ENCODE measurements at regions not wholly inside any gene's neighbourhood (a gene's known extent, or its start where the extent isn't known, plus 50 kb on each side); places are given as distances from the start of the nearest gene placed in this dataset.

DNA sequence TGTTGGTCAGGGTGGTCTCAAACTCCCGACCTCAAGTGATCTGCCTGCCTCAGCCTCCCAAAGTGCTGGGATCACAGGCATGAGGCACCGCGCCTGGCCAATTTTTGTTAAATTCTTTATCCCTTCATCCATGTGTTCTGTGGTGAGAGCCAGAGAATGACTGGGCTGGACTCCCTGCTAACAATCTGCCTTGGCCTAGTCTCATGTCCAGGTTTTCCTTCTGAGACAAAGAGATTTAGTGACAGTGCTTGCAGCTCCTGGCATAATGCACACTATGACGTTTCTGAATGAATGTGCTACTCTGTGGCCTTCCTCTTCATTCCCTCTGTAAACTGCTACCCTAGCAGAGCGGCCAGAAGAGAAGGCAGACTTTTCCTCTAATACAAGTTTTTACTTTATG lies 79.3 kb downstream of the FOXD1 start:
- Histone ChIP-seq H3K36me3 (no peaks in the 10 kb centered on the region), H3K27ac (no peak overlapping the region), H3K4me1 (no peaks in the 10 kb centered on the region), H3K27me3 (peaks cover 0 to 14% (median 3%) of the 10 kb centered on the region in 3 donors), H3K9me3 (no peaks in the 10 kb centered on the region), H3K4me3 (no peak overlapping the region)
- no peak for DNase-seq
- ATAC-seq = no peak
- in situ Hi-C loops (cut with MboI; ENCODE audit: low sequenced_read_pairs in 4 of 4) (no loop called here), intact Hi-C loops (cut with DNase I; ENCODE audit: low total_unique reads) (no loop called here)
- TF ChIP-seq, protein P1, sequence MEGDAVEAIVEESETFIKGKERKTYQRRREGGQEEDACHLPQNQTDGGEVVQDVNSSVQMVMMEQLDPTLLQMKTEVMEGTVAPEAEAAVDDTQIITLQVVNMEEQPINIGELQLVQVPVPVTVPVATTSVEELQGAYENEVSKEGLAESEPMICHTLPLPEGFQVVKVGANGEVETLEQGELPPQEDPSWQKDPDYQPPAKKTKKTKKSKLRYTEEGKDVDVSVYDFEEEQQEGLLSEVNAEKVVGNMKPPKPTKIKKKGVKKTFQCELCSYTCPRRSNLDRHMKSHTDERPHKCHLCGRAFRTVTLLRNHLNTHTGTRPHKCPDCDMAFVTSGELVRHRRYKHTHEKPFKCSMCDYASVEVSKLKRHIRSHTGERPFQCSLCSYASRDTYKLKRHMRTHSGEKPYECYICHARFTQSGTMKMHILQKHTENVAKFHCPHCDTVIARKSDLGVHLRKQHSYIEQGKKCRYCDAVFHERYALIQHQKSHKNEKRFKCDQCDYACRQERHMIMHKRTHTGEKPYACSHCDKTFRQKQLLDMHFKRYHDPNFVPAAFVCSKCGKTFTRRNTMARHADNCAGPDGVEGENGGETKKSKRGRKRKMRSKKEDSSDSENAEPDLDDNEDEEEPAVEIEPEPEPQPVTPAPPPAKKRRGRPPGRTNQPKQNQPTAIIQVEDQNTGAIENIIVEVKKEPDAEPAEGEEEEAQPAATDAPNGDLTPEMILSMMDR (IDR thresholded peaks at IDR 0.05 in 4 of 5, conservative IDR thresholded peaks at IDR 0.05 in 1 of 5) = no peak
- no peak for TF ChIP-seq POLR2A (IDR thresholded peaks at IDR 0.05)

DNA sequence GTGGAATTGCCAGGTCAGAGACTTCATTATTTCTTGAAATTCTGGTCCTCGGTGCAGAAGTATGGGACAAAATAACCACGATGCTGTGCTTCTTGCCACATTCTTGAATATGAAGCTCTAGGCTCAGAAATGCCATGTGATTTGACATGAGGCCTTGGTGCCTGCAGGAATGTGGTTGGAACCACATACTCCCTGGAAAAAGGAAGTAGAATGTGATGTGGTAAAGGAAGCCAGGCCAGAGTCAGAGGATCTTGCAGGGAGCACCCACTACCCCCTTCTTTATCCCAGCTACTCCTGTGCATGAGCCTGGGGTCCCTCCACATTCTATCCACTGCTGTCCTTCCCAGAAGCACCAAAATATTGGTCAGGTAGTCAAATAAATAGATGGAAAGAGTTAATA lies 80.9 kb downstream of the FOXD1 start:
- TF ChIP-seq, protein P1 (IDR thresholded peaks at IDR 0.05 in 4 of 5, conservative IDR thresholded peaks at IDR 0.05 in 1 of 5) = no peak
- TF ChIP-seq POLR2A (IDR thresholded peaks at IDR 0.05) = no peak
- DNase-seq = no peak
- Histone ChIP-seq H3K9me3 (no peaks in the 10 kb centered on the region), H3K36me3 (no peaks in the 10 kb centered on the region), H3K27ac (no peak overlapping the region), H3K27me3 (peaks cover 0 to 14% (median 3%) of the 10 kb centered on the region in 3 donors), H3K4me3 (no peak overlapping the region), H3K4me1 (no peaks in the 10 kb centered on the region)
- intact Hi-C loops (cut with DNase I; ENCODE audit: low total_unique reads) (no loop called here), in situ Hi-C loops (cut with MboI; ENCODE audit: low sequenced_read_pairs in 4 of 4) (no loop called here)
- ATAC-seq = no peak

DNA sequence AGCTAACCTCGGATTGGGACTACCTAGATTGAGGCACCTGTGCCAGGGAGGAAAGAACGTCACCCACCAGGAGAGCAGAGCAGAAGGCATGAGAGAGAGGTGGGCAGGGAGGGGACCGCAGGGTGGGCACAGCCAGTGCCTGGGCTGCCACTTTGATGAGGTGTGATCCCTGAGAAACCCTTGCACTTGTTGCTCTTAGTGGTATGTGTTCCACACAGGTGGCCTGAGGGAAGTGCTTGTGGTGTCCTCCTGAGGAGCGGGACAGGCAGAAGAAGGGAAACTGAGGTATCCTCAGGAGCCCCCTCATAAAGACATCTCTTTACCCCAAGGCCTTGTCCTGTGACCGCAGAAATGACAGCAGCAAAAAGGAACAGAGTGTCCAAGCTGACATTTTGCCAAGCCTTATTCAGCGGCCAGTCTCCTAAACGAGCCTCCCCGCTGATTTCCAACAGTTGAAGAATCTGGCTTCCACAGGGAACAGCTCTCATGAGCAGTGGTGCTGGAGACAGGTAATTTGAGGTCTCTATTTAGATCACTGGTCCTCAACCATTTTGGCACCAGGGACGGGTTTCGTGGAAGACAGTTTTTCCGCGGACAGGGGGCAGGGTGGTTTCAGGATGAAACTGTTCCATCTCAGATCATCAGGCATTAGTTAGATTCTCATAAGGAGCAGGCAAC lies 82.4 kb downstream of the FOXD1 start:
- TF ChIP-seq, protein P1 (IDR thresholded peaks at IDR 0.05 in 4 of 5, conservative IDR thresholded peaks at IDR 0.05 in 1 of 5) = no peak
- no peak for TF ChIP-seq POLR2A (IDR thresholded peaks at IDR 0.05)
- intact Hi-C loops (cut with DNase I; ENCODE audit: low total_unique reads) (no loop called here), in situ Hi-C loops (cut with MboI; ENCODE audit: low sequenced_read_pairs in 4 of 4) (no loop called here)
- Histone ChIP-seq H3K36me3 (no peaks in the 10 kb centered on the region), H3K9me3 (no peaks in the 10 kb centered on the region), H3K4me1 (no peaks in the 10 kb centered on the region), H3K27me3 (peaks cover 0 to 10% (median 6%) of the 10 kb centered on the region in 3 donors), H3K27ac (no peak overlapping the region), H3K4me3 (no peak overlapping the region)
- DNase-seq = no peak
- ATAC-seq = no peak

DNA sequence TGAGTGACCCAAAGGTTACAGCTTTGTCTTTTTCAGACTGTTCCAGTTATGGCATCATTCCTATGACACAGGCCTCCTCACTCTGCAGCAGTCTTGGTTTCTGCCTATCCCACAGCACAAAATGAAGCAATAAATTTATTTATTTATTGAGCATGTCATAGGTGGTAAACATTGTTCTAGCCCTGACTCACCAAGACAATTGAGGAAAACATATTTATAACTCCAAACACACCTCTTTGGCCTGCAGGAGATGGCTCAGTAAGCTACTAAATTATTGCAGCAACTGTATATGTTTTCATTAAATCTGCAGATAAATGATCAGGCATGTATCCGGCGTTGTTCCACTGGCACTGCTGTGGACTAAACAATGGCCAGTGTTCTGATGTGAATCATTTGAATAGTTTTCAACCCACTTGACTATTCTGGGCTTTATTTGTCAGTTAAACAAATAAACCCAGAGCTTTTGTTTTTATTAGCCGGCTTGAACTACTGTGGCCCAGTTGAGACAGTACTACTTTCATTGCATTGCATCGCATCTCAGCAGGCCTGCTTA lies 83.2 kb downstream of the FOXD1 start:
- Histone ChIP-seq H3K36me3 (no peaks in the 10 kb centered on the region), H3K4me3 (no peak overlapping the region), H3K9me3 (no peaks in the 10 kb centered on the region), H3K27ac (no peak overlapping the region), H3K27me3 (peaks cover 0 to 6% (median 5%) of the 10 kb centered on the region in 3 donors), H3K4me1 (no peaks in the 10 kb centered on the region)
- ATAC-seq (no peak), DNase-seq (no peak)
- TF ChIP-seq POLR2A (IDR thresholded peaks at IDR 0.05) = no peak
- TF ChIP-seq, protein P1 (IDR thresholded peaks at IDR 0.05 in 4 of 5, conservative IDR thresholded peaks at IDR 0.05 in 1 of 5) = no peak
- in situ Hi-C loops (cut with MboI; ENCODE audit: low sequenced_read_pairs in 4 of 4) = no loop called here
- intact Hi-C loops (cut with DNase I; ENCODE audit: low total_unique reads) = no loop called here

Data from gastrocnemius medialis (tissue), 4 donors.